Naive thymus-derived CD8-positive, alpha-beta T cell (primary cell): ENCODE measurements at regions not wholly inside any gene's neighbourhood (a gene's known extent, or its start where the extent isn't known, plus 50 kb on each side); places are given as distances from the start of the nearest gene placed in this dataset.

Source experiments
- ATAC-seq, 2 donors: fragments of 150-1000 bp; cut with Tn5 transposase in 1 of 2; sonication (Bioruptor Pico), chemical (Tn5 transposase) in 1 of 2; 1 replicate in 1 of 2; 2 replicates in 1 of 2; pipeline ENCODE4 v1.10.0; 2021; ENCODE audit warnings: mild to moderate bottlenecking in 2 of 2, moderate library complexity in 2 of 2
- POLR2A ChIA-PET: fragments of 350-600 bp; sonication (Branson Sonifier 250); formaldehyde crosslinking; loops from one replicate; lab custom pipeline; 2021; ENCODE audit warnings: antibody characterized with exemption; lab: Charles Lee
- DNase-seq, 10 donors: peaks; one replicate each; pipeline versions ENCODE4 v3.0.0 to v3.0.0-alpha.2; 2020 to 2022
- H3K27ac Mint-ChIP-seq, 10 donors: one replicate each; pipeline ENCODE4 v1.8.0; 2020 to 2022; ENCODE audit warnings: mild to moderate bottlenecking in 10 of 10, mixed read lengths in 10 of 10, moderate library complexity in 4 of 10, inconsistent platforms in 1 of 10
- H3K27me3 Mint-ChIP-seq, 5 donors: one replicate each; pipeline ENCODE4 v1.8.0; 2021 to 2022; ENCODE audit warnings: mixed read lengths in 5 of 5
- H3K36me3 Mint-ChIP-seq, 3 donors: one replicate each; pipeline ENCODE4 v1.8.0; 2020 to 2022; ENCODE audit warnings: mixed read lengths in 3 of 3, mild to moderate bottlenecking in 2 of 3, inconsistent platforms in 1 of 3
- H3K4me1 Mint-ChIP-seq, 4 donors: one replicate each; pipeline ENCODE4 v1.8.0; 2021 to 2022; ENCODE audit warnings: mixed read lengths in 4 of 4
- H3K4me3 Mint-ChIP-seq, 10 donors: one replicate each; pipeline ENCODE4 v1.8.0; 2020 to 2022; ENCODE audit warnings: mild to moderate bottlenecking in 10 of 10, mixed read lengths in 10 of 10, moderate library complexity in 6 of 10, inconsistent platforms in 1 of 10
- H3K9me3 Mint-ChIP-seq, 9 donors: one replicate each; pipeline ENCODE4 v1.8.0; 2020 to 2022; ENCODE audit warnings: mixed read lengths in 9 of 9, mild to moderate bottlenecking in 3 of 9, inconsistent platforms in 1 of 9, moderate library complexity in 1 of 9

DNA sequence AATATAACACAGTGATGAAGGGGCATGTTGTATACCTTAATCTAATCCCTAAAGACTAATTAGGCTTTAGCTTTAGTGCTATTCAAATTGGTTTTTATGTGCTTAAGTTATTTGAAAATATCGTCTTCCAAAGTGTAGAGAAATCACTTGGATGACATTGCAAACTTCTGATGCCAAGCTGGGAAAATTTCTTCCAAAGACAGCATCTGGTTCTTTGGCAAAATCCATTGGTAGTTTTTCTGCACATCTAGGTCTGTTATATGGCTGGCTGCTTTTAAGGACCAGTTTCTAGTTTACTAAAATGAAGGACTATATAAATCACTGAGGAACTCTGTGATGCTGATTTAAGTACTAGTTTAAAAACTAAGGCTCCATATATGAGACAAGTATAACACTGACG lies 2362.3 kb downstream of the PCDH9 start:
- Mint-ChIP-seq H3K27me3 (no peaks in the 10 kb centered on the region), H3K27ac (no peak overlapping the region), H3K9me3 (peaks cover 0 to 21% (median 8%) of the 10 kb centered on the region in 9 donors), H3K36me3 (no peaks in the 10 kb centered on the region), H3K4me3 (no peak overlapping the region), H3K4me1 (no peaks in the 10 kb centered on the region)
- DNase-seq (no peak), ATAC-seq (no peak)
- POLR2A ChIA-PET: no interaction called here

DNA sequence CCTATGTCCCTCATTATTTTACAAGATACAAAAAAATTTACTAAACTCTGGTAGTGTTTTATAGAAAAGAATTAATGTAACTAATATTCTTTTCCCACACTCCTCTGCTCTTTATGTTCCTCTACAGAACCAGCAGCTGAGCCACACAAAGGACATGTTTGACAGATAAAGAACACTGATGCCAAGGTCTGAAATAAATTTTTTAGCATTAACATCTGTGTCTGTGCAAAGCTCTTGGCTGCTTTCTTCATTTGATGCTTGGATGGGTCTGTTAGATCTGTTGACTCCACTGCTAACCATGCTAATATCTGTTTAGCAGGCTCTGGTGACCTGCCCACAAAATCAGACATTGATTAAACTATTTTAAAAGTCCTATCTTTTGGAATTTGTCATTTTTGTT lies 2363.8 kb downstream of the PCDH9 start:
- Mint-ChIP-seq H3K4me1 (no peaks in the 10 kb centered on the region), H3K36me3 (no peaks in the 10 kb centered on the region), H3K9me3 (peaks cover 0 to 22% (median 7%) of the 10 kb centered on the region in 9 donors), H3K4me3 (no peak overlapping the region), H3K27me3 (no peaks in the 10 kb centered on the region), H3K27ac (no peak overlapping the region)
- POLR2A ChIA-PET: no interaction called here
- ATAC-seq (no peak), DNase-seq (no peak)

DNA sequence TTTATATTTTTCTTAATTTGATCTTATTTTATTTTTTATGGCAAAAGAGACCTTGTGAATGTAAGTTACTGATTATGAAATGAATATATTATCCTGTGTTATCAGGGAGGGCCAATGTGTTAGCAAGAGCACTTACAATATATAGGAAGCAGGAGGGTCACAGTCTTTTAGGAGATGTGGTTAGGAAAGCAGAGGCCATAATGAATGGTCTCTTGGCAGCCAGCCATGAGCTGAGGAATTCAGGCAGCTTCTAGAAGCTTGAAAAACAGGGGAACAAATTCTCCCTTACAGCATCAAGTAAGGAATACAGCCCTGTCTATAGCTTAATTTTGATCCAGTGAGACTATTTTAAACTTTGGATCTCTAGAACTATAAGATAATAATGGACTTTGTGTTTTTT lies 2374.6 kb downstream of the PCDH9 start:
- H3K27me3 Mint-ChIP-seq: no peaks in the 10 kb centered on the region
- DNase-seq (no peak), ATAC-seq (no peak)
- no peak overlapping the region for H3K4me3 Mint-ChIP-seq
- POLR2A ChIA-PET: no interaction called here
- peaks cover 2 to 48% (median 9%) of the 10 kb centered on the region in 9 donors for H3K9me3 Mint-ChIP-seq
- H3K4me1 Mint-ChIP-seq: no peaks in the 10 kb centered on the region
- no peaks in the 10 kb centered on the region for H3K36me3 Mint-ChIP-seq
- no peak overlapping the region for H3K27ac Mint-ChIP-seq

DNA sequence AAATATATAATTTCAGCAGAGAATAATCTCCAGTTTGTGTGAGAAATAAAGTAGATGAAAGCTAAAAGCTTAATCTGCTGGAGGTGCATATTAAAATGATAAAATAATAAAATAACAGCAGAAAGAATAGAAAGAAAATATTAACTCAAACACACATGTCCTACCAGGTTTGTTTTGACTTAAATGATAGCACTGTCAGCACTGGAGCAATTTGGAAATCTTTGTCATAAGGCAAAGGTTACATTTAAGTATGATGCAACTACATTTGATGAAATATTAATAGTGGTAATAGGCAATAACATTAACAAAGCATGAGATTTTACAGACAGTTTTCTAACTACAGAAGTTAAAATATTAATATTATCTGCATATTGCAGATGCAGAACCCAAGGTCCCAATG lies 2380.1 kb downstream of the PCDH9 start:
- Mint-ChIP-seq H3K27ac (no peak overlapping the region), H3K9me3 (peaks cover 0 to 24% (median 5%) of the 10 kb centered on the region in 9 donors), H3K27me3 (no peaks in the 10 kb centered on the region), H3K4me3 (no peak overlapping the region), H3K4me1 (no peaks in the 10 kb centered on the region), H3K36me3 (no peaks in the 10 kb centered on the region)
- ATAC-seq (no peak), DNase-seq (no peak)
- POLR2A ChIA-PET: no interaction called here

DNA sequence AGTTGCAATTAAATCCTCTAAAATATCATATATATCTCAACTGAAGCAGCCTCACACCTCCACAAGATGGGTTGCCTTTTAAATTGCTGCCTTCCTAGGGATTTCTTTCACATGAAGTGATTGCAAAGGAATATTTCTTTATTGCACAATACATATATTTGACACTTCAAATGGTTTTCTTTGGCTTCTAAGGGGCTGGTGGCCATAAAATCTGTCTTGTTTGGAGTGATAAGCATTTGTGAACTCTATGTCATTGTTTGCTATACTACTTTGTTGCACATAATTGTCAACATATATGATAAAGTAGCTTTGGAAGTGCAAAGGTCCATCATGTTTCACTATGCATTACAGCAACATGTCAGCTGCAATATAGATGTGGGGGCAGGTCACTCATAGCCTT lies 2380.9 kb downstream of the PCDH9 start:
- DNase-seq (no peak), ATAC-seq (no peak)
- H3K27me3 Mint-ChIP-seq: no peaks in the 10 kb centered on the region
- peaks cover 0 to 18% (median 5%) of the 10 kb centered on the region in 9 donors for H3K9me3 Mint-ChIP-seq
- POLR2A ChIA-PET: no interaction called here
- no peak overlapping the region for H3K4me3 Mint-ChIP-seq
- no peaks in the 10 kb centered on the region for H3K36me3 Mint-ChIP-seq
- H3K4me1 Mint-ChIP-seq: no peaks in the 10 kb centered on the region
- no peak overlapping the region for H3K27ac Mint-ChIP-seq

DNA sequence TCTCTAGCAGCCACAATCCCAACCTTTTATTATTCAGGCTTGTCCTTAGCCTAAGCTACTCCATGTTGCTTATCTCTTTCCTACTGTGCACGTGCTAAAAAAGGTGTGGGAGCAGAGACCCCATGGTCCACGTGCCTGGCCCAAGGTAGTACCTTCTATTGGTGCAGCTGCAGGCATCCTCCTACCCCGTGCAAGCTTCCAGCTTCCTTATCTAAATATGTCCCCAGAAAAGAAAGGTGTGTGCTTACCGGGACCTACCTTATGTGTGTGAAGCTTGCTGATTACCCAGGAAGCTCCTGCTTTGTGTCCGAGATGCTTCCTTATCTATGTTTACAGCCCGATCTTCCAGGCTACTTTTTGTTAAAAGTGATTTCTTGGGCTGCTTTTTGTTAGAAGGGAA lies 2382.4 kb downstream of the PCDH9 start:
- Mint-ChIP-seq H3K36me3 (no peaks in the 10 kb centered on the region), H3K9me3 (peaks cover 0 to 14% (median 5%) of the 10 kb centered on the region in 9 donors), H3K4me3 (no peak overlapping the region), H3K27ac (no peak overlapping the region), H3K27me3 (no peaks in the 10 kb centered on the region), H3K4me1 (no peaks in the 10 kb centered on the region)
- no peak for ATAC-seq
- DNase-seq: no peak
- POLR2A ChIA-PET: no interaction called here

DNA sequence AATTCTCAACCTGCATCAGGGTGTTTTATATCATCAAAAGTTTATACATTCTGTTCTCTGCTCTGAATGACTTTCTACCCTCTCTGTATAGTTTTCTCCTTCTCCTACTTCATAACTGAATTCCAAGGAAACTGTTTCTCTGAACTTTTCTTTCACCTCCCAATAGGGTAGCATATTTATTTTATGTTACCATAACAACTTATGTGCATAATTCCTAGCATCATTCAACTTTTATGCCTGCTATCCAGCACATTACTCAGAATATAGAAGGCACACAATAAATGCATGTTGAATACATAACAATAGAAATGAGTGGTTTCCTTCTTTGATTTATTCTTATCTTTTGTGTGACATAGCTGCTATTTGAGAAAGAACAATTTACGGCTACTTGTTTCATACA lies 2385.0 kb downstream of the PCDH9 start:
- no peak overlapping the region for H3K4me3 Mint-ChIP-seq
- H3K36me3 Mint-ChIP-seq: no peaks in the 10 kb centered on the region
- no peaks in the 10 kb centered on the region for H3K27me3 Mint-ChIP-seq
- no peak for DNase-seq
- POLR2A ChIA-PET: no interaction called here
- no peak for ATAC-seq
- H3K4me1 Mint-ChIP-seq: no peaks in the 10 kb centered on the region
- no peak overlapping the region for H3K27ac Mint-ChIP-seq
- peaks cover 0 to 15% (median 1%) of the 10 kb centered on the region in 9 donors for H3K9me3 Mint-ChIP-seq

DNA sequence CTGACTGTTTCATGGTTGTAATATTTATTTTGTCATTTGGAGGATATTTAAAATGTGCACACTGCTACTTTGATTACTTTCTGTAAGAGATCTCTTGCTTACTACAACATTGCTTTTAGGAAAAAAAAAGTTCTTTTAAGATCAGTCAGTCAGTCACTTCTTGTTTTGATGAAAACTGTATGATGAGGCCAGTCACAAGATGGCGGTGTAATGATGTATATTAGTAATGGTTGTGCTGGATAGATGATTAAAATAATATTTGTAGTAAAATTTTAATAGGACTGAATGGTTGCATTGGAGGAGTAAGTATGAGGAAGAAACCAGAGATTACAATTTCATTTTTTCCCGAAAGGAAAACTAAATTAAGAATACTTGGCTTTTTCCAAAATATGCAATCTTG lies 2411.1 kb downstream of the PCDH9 start:
- no peak overlapping the region for H3K4me3 Mint-ChIP-seq
- no peaks in the 10 kb centered on the region for H3K4me1 Mint-ChIP-seq
- no peak for DNase-seq
- POLR2A ChIA-PET: no interaction called here
- H3K27ac Mint-ChIP-seq: no peak overlapping the region
- peaks cover 0 to 15% (median 1%) of the 10 kb centered on the region in 9 donors for H3K9me3 Mint-ChIP-seq
- ATAC-seq: no peak
- H3K27me3 Mint-ChIP-seq: peaks cover 0 to 2% (median 0%) of the 10 kb centered on the region in 5 donors
- H3K36me3 Mint-ChIP-seq: no peaks in the 10 kb centered on the region

DNA sequence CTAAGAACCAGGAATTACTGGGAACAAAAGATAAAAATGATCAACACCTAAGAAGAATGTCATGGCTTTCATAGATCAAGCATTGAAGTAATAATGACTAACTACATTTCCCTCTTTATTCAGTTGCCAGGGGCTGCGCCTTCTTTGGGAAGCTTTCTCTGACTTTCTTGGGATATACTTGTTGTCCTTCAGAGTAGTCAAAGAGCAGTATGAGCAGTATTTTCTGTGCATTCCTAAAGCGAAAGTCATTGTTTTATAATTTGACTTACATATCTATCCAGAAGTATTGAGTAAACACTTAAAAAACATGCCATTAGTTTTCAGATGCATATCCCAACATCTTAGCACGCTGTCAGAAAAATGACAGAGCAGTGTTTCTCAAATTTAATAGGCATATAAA lies 2412.4 kb downstream of the PCDH9 start:
- POLR2A ChIA-PET: no interaction called here
- Mint-ChIP-seq H3K36me3 (no peaks in the 10 kb centered on the region), H3K4me1 (no peaks in the 10 kb centered on the region), H3K27ac (no peak overlapping the region), H3K27me3 (peaks cover 0 to 2% (median 0%) of the 10 kb centered on the region in 5 donors), H3K9me3 (peaks cover 0 to 18% (median 4%) of the 10 kb centered on the region in 9 donors), H3K4me3 (no peak overlapping the region)
- DNase-seq (no peak), ATAC-seq (no peak)

DNA sequence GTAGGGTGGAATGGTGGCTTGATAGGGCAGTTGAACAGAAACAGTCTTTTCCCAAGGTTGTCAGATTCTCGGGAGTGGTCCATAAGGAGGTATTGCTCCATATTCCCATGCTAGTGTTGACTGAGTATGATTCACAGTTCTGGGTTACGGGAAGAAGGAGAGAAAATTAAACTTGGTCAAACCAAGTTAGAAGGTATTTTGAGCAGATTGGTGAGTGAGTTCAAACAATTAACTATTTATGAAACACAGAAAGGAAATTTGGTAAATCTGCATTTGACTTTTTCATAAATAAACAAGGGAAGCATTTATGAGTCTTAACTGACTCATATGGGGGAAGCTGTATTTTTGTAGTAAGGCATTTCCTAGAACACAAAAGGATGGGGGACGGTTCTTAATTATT lies 2419.4 kb downstream of the PCDH9 start:
- no peaks in the 10 kb centered on the region for H3K4me1 Mint-ChIP-seq
- DNase-seq: no peak

DNA sequence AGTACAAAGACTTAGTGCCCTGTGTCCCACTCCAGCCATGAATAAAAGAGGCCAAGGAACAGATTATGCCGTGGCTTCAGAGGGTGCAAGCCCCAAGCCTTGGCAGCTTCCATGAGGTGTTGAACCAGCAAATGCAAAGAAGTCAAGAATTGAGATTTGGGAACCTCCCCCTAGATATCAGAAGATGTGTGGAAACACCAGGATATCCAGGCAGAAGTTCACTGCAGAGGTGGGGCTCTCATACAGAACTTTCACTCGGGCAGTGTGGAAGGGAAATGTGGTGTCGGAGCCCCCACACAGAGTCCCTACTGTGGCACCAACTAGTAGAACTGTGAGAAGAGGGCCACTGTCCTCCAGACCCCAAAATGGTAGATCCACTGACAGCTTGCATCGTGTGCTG lies 2421.4 kb downstream of the PCDH9 start:
- DNase-seq (no peak), ATAC-seq (no peak)
- H3K9me3 Mint-ChIP-seq: peaks cover 2 to 31% (median 14%) of the 10 kb centered on the region in 9 donors
- H3K27me3 Mint-ChIP-seq: no peaks in the 10 kb centered on the region
- POLR2A ChIA-PET: no interaction called here
- no peaks in the 10 kb centered on the region for H3K4me1 Mint-ChIP-seq
- H3K36me3 Mint-ChIP-seq: peaks cover 0 to 8% (median 0%) of the 10 kb centered on the region in 3 donors
- H3K27ac Mint-ChIP-seq: no peak overlapping the region
- no peak overlapping the region for H3K4me3 Mint-ChIP-seq

More for the DNA sequence above, 2419.4 kb downstream of the PCDH9 start:
- no peak overlapping the region for H3K27ac Mint-ChIP-seq
- no peaks in the 10 kb centered on the region for H3K27me3 Mint-ChIP-seq
- POLR2A ChIA-PET: no interaction called here
- H3K9me3 Mint-ChIP-seq: peaks cover 3 to 38% (median 14%) of the 10 kb centered on the region in 9 donors
- ATAC-seq: no peak
- no peak overlapping the region for H3K4me3 Mint-ChIP-seq
- peaks cover 0 to 8% (median 0%) of the 10 kb centered on the region in 3 donors for H3K36me3 Mint-ChIP-seq

DNA sequence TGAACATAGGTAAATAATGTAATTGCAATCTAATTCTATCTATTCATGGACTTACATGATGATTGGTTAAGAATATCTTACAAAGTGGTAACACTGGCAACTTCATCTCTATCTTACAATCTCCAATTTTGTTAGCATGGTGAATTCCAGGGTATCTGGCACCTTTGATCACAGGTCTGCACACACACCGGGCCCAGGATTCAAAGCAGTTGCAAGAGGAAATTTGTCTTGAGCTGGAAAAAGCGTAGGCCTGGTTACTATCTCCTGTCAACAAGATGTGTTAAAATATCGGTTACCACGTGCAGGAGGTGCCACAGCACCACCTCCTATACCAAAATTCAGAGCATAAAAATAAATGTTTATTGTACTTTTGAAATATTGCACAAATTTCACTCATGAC lies 2428.4 kb downstream of the PCDH9 start:
- no peaks in the 10 kb centered on the region for H3K36me3 Mint-ChIP-seq
- POLR2A ChIA-PET: no interaction called here
- H3K4me3 Mint-ChIP-seq: no peak overlapping the region
- H3K27me3 Mint-ChIP-seq: no peaks in the 10 kb centered on the region
- ATAC-seq: no peak
- peaks cover 0 to 20% (median 4%) of the 10 kb centered on the region in 9 donors for H3K9me3 Mint-ChIP-seq
- no peak for DNase-seq
- no peaks in the 10 kb centered on the region for H3K4me1 Mint-ChIP-seq
- H3K27ac Mint-ChIP-seq: no peak overlapping the region

DNA sequence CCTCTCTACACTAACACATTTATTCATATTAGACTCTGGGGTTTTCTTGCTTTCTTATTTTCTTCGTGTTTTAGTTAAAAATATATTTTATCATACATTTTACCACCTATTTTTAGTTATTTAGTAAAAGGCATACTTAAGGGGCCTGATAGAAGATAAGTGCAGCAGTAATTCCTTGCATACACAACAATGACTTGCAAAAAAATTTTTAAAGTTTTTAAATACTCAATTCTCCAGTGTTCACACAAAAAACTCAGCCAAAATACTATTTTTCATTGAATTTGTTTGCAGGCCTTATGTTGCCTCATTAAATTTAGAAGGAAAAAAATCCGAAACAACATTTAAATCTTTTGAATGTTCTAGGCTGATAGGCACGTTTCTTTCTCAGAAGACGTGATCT lies 2431.7 kb downstream of the PCDH9 start:
- no peaks in the 10 kb centered on the region for H3K4me1 Mint-ChIP-seq
- no peak overlapping the region for H3K4me3 Mint-ChIP-seq
- peaks cover under 1 to 23% (median 4%) of the 10 kb centered on the region in 9 donors for H3K9me3 Mint-ChIP-seq
- H3K27ac Mint-ChIP-seq: no peak overlapping the region
- H3K27me3 Mint-ChIP-seq: no peaks in the 10 kb centered on the region
- H3K36me3 Mint-ChIP-seq: no peaks in the 10 kb centered on the region
- ATAC-seq (no peak), DNase-seq (no peak)
- POLR2A ChIA-PET: no interaction called here

DNA sequence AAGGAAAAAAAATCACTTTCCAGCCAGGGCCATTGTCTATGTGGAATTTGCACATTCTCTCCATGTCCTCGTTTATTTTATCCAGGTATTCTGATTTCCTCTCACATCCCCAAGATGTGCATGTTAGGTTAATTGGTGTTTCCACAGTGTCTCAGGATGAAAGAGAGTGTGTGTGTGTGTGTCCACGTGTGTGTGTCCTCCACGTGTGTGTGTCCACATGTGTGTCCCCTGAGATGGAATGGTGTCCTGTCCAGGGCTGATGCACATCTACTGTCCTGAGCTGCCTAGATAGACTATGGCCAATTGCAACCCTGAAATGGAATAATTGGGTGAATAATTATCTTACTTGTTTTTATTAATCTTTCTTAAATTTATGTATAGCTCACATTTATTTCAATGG lies 2436.5 kb downstream of the PCDH9 start:
- Mint-ChIP-seq H3K36me3 (no peaks in the 10 kb centered on the region), H3K4me3 (no peak overlapping the region), H3K27ac (no peak overlapping the region), H3K4me1 (no peaks in the 10 kb centered on the region), H3K27me3 (no peaks in the 10 kb centered on the region), H3K9me3 (peaks cover 0 to 47% (median 9%) of the 10 kb centered on the region in 9 donors)
- DNase-seq (no peak), ATAC-seq (no peak)
- POLR2A ChIA-PET: no interaction called here
